ENCODE measurements at regions not wholly inside any gene's neighbourhood (a gene's known extent, or its start where the extent isn't known, plus 50 kb on each side); places are given as distances from the start of the nearest gene placed in this dataset.

- TF ChIP-seq EP300 (IDR thresholded peaks at IDR 0.05; ENCODE audit: borderline replicate concordance in 1 of 2, low read depth in 1 of 2, low read length in 1 of 2) = no peak
- TF ChIP-seq SMC3 (IDR thresholded peaks at IDR 0.05; ENCODE audit: low read depth, low read length) = no peak
- no peak for TF ChIP-seq NRF1 (IDR thresholded peaks at IDR 0.05; ENCODE audit: low read depth, low read length)
- TF ChIP-seq YY1 (IDR thresholded peaks at IDR 0.05; ENCODE audit: low read depth) = no peak
These were observed 108.7 kb upstream of the SYT6 start (continued) for GRCh38 chr1:114262337-114262736.

GRCh38 chr1:114260805-114261484, 107.3 kb upstream of the SYT6 start:
- Histone ChIP-seq H3K9ac (no peak overlapping the region), H3K9me2 (no peaks in the 10 kb centered on the region), H3K79me2 (ENCODE audit: insufficient read depth) (no peaks in the 10 kb centered on the region), H3F3A (replicated peaks; ENCODE audit: insufficient read depth) (no peaks in the 10 kb centered on the region), H3K4me2 (no peak overlapping the region), H2AFZ (ENCODE audit: low read depth) (no peak overlapping the region), H3K4me3 (ENCODE audit: low read depth in 2 of 2, low read length in 1 of 2) (no peak overlapping the region), H3K9me3 (no peaks in the 10 kb centered on the region), H3K27me3 (ENCODE audit: insufficient read depth) (no peaks in the 10 kb centered on the region; the same call in 1 of the 2 replicates), H4K20me1 (ENCODE audit: insufficient read depth) (no peaks in the 10 kb centered on the region), H3K36me3 (replicated peaks in 1 of 2; ENCODE audit: control insufficient read depth in 1 of 2, insufficient read depth in 2 of 2, low read length in 1 of 2) (no peaks in the 10 kb centered on the region), H3K4me1 (ENCODE audit: control insufficient read depth in 1 of 2, insufficient read depth in 2 of 2, low read depth in 1 of 2, low read length in 1 of 2) (no peaks in the 10 kb centered on the region), H3K27ac (ENCODE audit: low read depth in 2 of 2, low read length in 1 of 2) (no peak overlapping the region)
- ChIA-PET CTCF (interaction anchor here (1.3 kb wide), 1 partner anchor 22 kb away, joined by 3 read pairs; no protein-coding TSS in a partner anchor), POLR2A (no interaction called here)
- no peak for DNase-seq
- no peak for TF ChIP-seq GABPA (IDR thresholded peaks at IDR 0.05; ENCODE audit: low read depth)
- TF ChIP-seq GATA2 (CRISPR knock-in tag; IDR thresholded peaks at IDR 0.05) = no peak
- no peak for TF ChIP-seq ELF1 (IDR thresholded peaks at IDR 0.05)
- TF ChIP-seq CTCF (IDR thresholded peaks at IDR 0.05) = no peak
- WGBS (ENCODE audit: low lambda C conversion rate) = 26% methylated on average over 6 of the region's 6 CpGs

- Histone ChIP-seq H3K79me2 (ENCODE audit: insufficient read depth) (no peaks in the 10 kb centered on the region), H3K9me3 (no peaks in the 10 kb centered on the region), H3K27ac (ENCODE audit: low read depth in 2 of 2, low read length in 1 of 2) (no peak overlapping the region), H2AFZ (ENCODE audit: low read depth) (no peak overlapping the region), H3K9ac (no peak overlapping the region), H3K4me3 (ENCODE audit: low read depth in 2 of 2, low read length in 1 of 2) (no peak overlapping the region), H3K4me1 (ENCODE audit: control insufficient read depth in 1 of 2, insufficient read depth in 2 of 2, low read depth in 1 of 2, low read length in 1 of 2) (no peaks in the 10 kb centered on the region), H3K36me3 (replicated peaks in 1 of 2; ENCODE audit: control insufficient read depth in 1 of 2, insufficient read depth in 2 of 2, low read length in 1 of 2) (no peaks in the 10 kb centered on the region), H4K20me1 (ENCODE audit: insufficient read depth) (no peaks in the 10 kb centered on the region), H3F3A (replicated peaks; ENCODE audit: insufficient read depth) (no peaks in the 10 kb centered on the region), H3K4me2 (no peak overlapping the region), H3K9me2 (no peaks in the 10 kb centered on the region), H3K27me3 (ENCODE audit: insufficient read depth) (no peaks in the 10 kb centered on the region; the same call in 1 of the 2 replicates)
- WGBS (ENCODE audit: low lambda C conversion rate) = 56% methylated on average over 2 of the region's 2 CpGs
- DNase-seq = no peak
- ChIA-PET POLR2A (no interaction called here), CTCF (no interaction called here)
- no peak for TF ChIP-seq FOXM1 (IDR thresholded peaks at IDR 0.05; ENCODE audit: low read depth)
These were observed 106.0 kb upstream of the SYT6 start for GRCh38 chr1:114259511-114260160.
